Testis (tissue), 2 donors: ENCODE measurements at regions not wholly inside any gene's neighbourhood (a gene's known extent, or its start where the extent isn't known, plus 50 kb on each side); places are given as distances from the start of the nearest gene placed in this dataset.

Source experiments
- CTCF ChIP-seq, 3 experiments: fragments of 450-650 bp in 2 of 3; fragments of 200-600 bp in 1 of 3; sonication (generic) in 1 of 3; IDR thresholded peaks; one replicate each; pipeline ENCODE4 v1.5.1; 2016 to 2019; ENCODE audit warnings: antibody characterized with exemption in 3 of 3, mild to moderate bottlenecking in 2 of 3, moderate library complexity in 1 of 3
- POLR2A ChIP-seq: fragments of 450-650 bp; IDR thresholded peaks from one replicate; pipeline ENCODE4 v1.6.1; 2017; ENCODE audit warnings: antibody characterized with exemption, mild to moderate bottlenecking, moderate library complexity

DNA sequence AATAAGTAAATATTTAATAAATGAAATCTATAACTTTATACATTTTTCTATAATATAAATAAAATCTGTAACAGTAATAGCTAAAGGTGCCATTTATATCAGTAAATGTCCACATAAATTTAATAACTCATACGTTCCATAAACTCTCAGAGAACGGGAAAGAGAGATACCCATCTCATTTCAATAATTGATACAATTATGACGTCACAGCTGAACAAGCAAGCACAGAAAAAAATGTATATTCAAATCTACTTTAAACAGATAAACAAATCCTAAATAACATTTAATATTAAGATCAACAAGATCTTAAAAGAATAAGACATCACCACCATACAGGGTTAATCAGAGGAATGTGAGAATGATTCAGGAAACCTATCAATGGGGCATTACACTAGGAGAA lies 1136.5 kb downstream of the TBC1D22A start:
- TF ChIP-seq CTCF (IDR thresholded peaks at IDR 0.05) (no peak), POLR2A (no peak)
